ENCODE measurements at regions not wholly inside any gene's neighbourhood (a gene's known extent, or its start where the extent isn't known, plus 50 kb on each side); places are given as distances from the start of the nearest gene placed in this dataset.

DNA sequence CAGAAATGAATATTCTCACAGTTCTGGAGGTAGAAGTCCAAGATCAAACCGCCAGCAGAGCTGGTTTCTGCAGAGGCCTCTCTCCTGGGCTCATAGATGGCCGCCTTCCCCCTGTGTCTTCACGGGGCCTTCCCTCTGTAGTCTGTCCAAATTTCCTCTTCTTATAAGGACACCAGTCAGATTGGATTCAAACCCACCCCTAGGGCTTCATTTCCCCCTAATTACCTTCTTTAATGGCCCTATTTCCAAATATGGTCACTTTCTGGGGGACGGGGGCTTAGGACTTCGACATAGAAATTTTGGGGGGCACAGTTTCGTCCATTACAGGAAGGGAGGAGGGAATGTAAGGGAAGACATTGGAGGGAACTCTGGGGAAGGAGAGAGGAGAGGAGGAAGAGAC is 132.6 kb downstream of the DDX1 start:
- peaks cover 5% of the 10 kb centered on the region for H3K4me1 Mint-ChIP-seq
- H3K4me3 Mint-ChIP-seq: no peak overlapping the region
- DNase-seq (ENCODE audit: low spot score) (no peak), ATAC-seq (no peak)
- ChIA-PET CTCF (no interaction called here), POLR2A (no interaction called here)
- TF ChIP-seq ZNF121 (CRISPR knock-in tag; IDR thresholded peaks at IDR 0.05): no peak
- TF ChIP-seq, protein P1, sequence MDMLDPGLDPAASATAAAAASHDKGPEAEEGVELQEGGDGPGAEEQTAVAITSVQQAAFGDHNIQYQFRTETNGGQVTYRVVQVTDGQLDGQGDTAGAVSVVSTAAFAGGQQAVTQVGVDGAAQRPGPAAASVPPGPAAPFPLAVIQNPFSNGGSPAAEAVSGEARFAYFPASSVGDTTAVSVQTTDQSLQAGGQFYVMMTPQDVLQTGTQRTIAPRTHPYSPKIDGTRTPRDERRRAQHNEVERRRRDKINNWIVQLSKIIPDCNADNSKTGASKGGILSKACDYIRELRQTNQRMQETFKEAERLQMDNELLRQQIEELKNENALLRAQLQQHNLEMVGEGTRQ (CRISPR knock-in tag; IDR thresholded peaks at IDR 0.05): no peak
- no peak for TF ChIP-seq ZNF232 (CRISPR knock-in tag; IDR thresholded peaks at IDR 0.05)
- TF ChIP-seq, protein P2, sequence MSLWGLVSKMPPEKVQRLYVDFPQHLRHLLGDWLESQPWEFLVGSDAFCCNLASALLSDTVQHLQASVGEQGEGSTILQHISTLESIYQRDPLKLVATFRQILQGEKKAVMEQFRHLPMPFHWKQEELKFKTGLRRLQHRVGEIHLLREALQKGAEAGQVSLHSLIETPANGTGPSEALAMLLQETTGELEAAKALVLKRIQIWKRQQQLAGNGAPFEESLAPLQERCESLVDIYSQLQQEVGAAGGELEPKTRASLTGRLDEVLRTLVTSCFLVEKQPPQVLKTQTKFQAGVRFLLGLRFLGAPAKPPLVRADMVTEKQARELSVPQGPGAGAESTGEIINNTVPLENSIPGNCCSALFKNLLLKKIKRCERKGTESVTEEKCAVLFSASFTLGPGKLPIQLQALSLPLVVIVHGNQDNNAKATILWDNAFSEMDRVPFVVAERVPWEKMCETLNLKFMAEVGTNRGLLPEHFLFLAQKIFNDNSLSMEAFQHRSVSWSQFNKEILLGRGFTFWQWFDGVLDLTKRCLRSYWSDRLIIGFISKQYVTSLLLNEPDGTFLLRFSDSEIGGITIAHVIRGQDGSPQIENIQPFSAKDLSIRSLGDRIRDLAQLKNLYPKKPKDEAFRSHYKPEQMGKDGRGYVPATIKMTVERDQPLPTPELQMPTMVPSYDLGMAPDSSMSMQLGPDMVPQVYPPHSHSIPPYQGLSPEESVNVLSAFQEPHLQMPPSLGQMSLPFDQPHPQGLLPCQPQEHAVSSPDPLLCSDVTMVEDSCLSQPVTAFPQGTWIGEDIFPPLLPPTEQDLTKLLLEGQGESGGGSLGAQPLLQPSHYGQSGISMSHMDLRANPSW (CRISPR knock-in tag; conservative IDR thresholded peaks at IDR 0.05; ENCODE audit: low read depth): no peak
- no peak for TF ChIP-seq TCF7 (CRISPR knock-in tag; IDR thresholded peaks at IDR 0.05; ENCODE audit: low read depth)
- TF ChIP-seq ZNF671 (CRISPR knock-in tag; IDR thresholded peaks at IDR 0.05): no peak
- TF ChIP-seq, protein P3, sequence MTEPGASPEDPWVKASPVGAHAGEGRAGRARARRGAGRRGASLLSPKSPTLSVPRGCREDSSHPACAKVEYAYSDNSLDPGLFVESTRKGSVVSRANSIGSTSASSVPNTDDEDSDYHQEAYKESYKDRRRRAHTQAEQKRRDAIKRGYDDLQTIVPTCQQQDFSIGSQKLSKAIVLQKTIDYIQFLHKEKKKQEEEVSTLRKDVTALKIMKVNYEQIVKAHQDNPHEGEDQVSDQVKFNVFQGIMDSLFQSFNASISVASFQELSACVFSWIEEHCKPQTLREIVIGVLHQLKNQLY (CRISPR knock-in tag; IDR thresholded peaks at IDR 0.05): no peak
- TF ChIP-seq MXD4 (CRISPR knock-in tag; IDR thresholded peaks at IDR 0.05; ENCODE audit: borderline replicate concordance): no peak
- TF ChIP-seq CREB1 (CRISPR knock-in tag; IDR thresholded peaks at IDR 0.05): no peak
- no peaks in the 10 kb centered on the region for H3K36me3 Mint-ChIP-seq
- H3K9me3 Mint-ChIP-seq: peaks cover 6% of the 10 kb centered on the region; the same call in 1 of the 2 replicates
- H3K27ac Mint-ChIP-seq: no peak overlapping the region
- no peaks in the 10 kb centered on the region for H3K27me3 Mint-ChIP-seq (ENCODE audit: low read depth)

DNA sequence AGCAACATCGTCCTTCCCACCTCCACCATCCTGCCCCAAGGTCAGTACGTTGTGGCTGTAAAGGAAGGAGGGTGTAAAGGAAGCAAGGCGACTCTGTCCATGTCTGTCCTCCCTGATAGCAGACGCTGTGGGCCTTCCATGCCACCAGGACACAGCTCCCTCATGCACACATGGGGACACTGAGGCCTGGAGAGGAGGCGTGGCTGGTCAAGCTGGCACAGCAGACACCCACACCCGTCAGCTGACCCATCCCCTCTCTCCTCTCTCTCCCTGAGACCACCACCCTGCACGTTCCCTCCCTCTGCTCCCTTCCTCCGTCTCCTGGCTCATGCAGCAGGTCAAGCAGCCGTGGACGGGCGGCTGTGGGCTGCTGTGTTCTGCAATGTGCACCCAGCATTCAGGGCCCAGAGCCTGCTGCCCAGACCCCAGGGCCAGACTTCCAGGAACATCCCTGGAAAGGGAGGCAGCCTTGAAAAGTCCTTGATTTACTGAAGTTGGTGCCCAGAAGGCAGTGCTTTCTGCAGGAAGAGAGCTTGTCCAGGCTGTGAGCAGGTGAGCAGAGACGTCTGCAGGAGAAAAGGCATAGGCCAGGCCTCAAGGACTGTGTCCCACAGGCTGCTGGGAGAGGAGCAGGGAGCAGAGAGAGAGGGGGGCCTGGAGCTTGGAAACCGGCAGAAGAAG is 133.6 kb downstream of the DDX1 start:
- Mint-ChIP-seq H3K4me1 (0 out of 2 replicates have a peak, but pooled peaks cover 3% of the 10 kb centered on the region), H3K9me3 (peaks cover 6% of the 10 kb centered on the region; the same call in 1 of the 2 replicates), H3K27me3 (ENCODE audit: low read depth) (no peaks in the 10 kb centered on the region), H3K36me3 (no peaks in the 10 kb centered on the region), H3K27ac (no peak overlapping the region), H3K4me3 (no peak overlapping the region)
- TF ChIP-seq, protein P4, sequence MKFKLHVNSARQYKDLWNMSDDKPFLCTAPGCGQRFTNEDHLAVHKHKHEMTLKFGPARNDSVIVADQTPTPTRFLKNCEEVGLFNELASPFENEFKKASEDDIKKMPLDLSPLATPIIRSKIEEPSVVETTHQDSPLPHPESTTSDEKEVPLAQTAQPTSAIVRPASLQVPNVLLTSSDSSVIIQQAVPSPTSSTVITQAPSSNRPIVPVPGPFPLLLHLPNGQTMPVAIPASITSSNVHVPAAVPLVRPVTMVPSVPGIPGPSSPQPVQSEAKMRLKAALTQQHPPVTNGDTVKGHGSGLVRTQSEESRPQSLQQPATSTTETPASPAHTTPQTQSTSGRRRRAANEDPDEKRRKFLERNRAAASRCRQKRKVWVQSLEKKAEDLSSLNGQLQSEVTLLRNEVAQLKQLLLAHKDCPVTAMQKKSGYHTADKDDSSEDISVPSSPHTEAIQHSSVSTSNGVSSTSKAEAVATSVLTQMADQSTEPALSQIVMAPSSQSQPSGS (CRISPR knock-in tag; IDR thresholded peaks at IDR 0.05; ENCODE audit: borderline replicate concordance, low read depth): no peak
- TF ChIP-seq NFATC4 (CRISPR knock-in tag; IDR thresholded peaks at IDR 0.05) (no peak), NFYB (CRISPR knock-in tag; conservative IDR thresholded peaks at IDR 0.05; ENCODE audit: low read depth) (no peak), TCF7 (CRISPR knock-in tag; IDR thresholded peaks at IDR 0.05; ENCODE audit: low read depth) (no peak), ZNF263 (CRISPR knock-in tag; IDR thresholded peaks at IDR 0.05; ENCODE audit: low read depth) (no peak), ATF1 (CRISPR knock-in tag; IDR thresholded peaks at IDR 0.05) (no peak), ZNF423 (CRISPR knock-in tag; IDR thresholded peaks at IDR 0.05) (no peak)
- TF ChIP-seq, protein P5, sequence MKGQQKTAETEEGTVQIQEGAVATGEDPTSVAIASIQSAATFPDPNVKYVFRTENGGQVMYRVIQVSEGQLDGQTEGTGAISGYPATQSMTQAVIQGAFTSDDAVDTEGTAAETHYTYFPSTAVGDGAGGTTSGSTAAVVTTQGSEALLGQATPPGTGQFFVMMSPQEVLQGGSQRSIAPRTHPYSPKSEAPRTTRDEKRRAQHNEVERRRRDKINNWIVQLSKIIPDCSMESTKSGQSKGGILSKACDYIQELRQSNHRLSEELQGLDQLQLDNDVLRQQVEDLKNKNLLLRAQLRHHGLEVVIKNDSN (CRISPR knock-in tag; IDR thresholded peaks at IDR 0.05): no peak
- TF ChIP-seq, protein P6, sequence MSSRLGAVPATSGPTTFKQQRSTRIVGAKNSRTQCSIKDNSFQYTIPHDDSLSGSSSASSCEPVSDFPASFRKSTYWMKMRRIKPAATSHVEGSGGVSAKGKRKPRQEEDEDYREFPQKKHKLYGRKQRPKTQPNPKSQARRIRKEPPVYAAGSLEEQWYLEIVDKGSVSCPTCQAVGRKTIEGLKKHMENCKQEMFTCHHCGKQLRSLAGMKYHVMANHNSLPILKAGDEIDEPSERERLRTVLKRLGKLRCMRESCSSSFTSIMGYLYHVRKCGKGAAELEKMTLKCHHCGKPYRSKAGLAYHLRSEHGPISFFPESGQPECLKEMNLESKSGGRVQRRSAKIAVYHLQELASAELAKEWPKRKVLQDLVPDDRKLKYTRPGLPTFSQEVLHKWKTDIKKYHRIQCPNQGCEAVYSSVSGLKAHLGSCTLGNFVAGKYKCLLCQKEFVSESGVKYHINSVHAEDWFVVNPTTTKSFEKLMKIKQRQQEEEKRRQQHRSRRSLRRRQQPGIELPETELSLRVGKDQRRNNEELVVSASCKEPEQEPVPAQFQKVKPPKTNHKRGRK (CRISPR knock-in tag; IDR thresholded peaks at IDR 0.05; ENCODE audit: borderline replicate concordance): no peak
- ChIA-PET CTCF (no interaction called here), POLR2A (no interaction called here)
- ATAC-seq (no peak), DNase-seq (ENCODE audit: low spot score) (no peak)
